Central memory CD8-positive, alpha-beta T cell (primary cell): ENCODE measurements at regions not wholly inside any gene's neighbourhood (a gene's known extent, or its start where the extent isn't known, plus 50 kb on each side); places are given as distances from the start of the nearest gene placed in this dataset.
"Not testable (repeated sequence)": the region's sequence is repeated elsewhere in the genome, so short reads cannot be mapped to it uniquely, and the experiment has no call there.

Experiments
- ATAC-seq: fragments of 150-1000 bp; cut with Tn5 transposase; replicated peaks from 2 replicates; pipeline ENCODE4 v1.10.0; 2022; ENCODE audit warnings: mild to moderate bottlenecking, moderate FRiP score, moderate number of reproducible peaks; ENCODE audit not compliant: poor library complexity, severe bottlenecking; ENCODE audit errors: extremely low read depth
- DNase-seq, 2 donors: peaks; one replicate each; pipeline ENCODE4 v3.0.0; 2021; ENCODE audit warnings: low spot score in 2 of 2
- H3K27ac Mint-ChIP-seq: one replicate; pipeline ENCODE4 v1.8.0; 2022; ENCODE audit warnings: low read depth, mild to moderate bottlenecking, moderate library complexity, mixed read lengths
- H3K27me3 Mint-ChIP-seq: one replicate; pipeline ENCODE4 v1.8.0; 2022; ENCODE audit warnings: mixed read lengths
- H3K36me3 Mint-ChIP-seq: one replicate; pipeline ENCODE4 v1.8.0; 2022; ENCODE audit warnings: mild to moderate bottlenecking, moderate library complexity, mixed read lengths; ENCODE audit not compliant: insufficient read depth
- H3K4me1 Mint-ChIP-seq: one replicate; pipeline ENCODE4 v1.8.0; 2022; ENCODE audit warnings: mixed read lengths
- H3K4me3 Mint-ChIP-seq: one replicate; pipeline ENCODE4 v1.8.0; 2022; ENCODE audit warnings: mild to moderate bottlenecking, moderate library complexity, mixed read lengths
- H3K9me3 Mint-ChIP-seq: one replicate; pipeline ENCODE4 v1.8.0; 2022; ENCODE audit warnings: mixed read lengths

DNA sequence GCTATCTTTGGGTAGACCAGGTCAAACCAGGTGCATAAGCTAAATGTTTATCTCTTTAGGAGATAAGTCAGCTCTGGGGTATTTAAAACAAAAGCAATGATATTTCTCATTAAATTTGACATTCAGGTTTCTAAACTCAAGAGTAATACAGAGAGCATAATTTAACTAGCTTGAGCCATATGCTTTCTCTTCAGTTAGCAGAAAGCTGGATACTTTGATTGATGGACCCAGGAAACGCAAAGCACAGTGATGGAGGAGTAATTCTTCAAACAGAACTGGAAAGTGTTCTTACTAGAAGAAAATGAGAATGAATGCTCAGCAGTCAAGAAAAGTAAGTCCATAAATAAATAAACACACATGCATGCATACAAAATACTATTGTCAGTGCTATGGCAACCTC lies 885.7 kb upstream of the RAG2 start:
- H3K27ac Mint-ChIP-seq = no peak overlapping the region
- ATAC-seq = no peak
- no peaks in the 10 kb centered on the region for H3K27me3 Mint-ChIP-seq
- H3K4me3 Mint-ChIP-seq = no peak overlapping the region
- no peaks in the 10 kb centered on the region for H3K36me3 Mint-ChIP-seq
- peaks cover 11% of the 10 kb centered on the region for H3K9me3 Mint-ChIP-seq
- DNase-seq = no peak
- H3K4me1 Mint-ChIP-seq = no peaks in the 10 kb centered on the region

DNA sequence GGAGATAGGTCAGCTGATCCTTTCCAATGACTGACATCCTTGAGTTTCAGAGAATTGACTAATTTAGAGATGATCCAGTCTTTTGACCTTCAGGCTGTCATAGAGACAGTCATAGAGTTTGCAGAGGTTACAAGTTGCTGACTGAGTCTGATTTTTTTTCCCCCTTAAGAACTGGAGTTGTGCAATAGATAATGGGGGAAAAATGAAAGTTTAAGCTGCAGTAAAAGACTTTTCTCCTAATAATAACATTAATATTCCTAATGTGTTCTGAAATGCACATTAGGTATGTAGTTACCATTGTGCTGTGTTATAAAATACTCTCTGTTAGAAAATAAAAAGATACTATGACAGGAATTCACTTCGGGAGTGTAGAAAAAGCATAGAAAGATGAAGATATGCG lies 876.9 kb upstream of the RAG2 start:
- no peaks in the 10 kb centered on the region for H3K4me1 Mint-ChIP-seq
- H3K4me3 Mint-ChIP-seq = no peak overlapping the region
- no peaks in the 10 kb centered on the region for H3K36me3 Mint-ChIP-seq
- peaks cover 28% of the 10 kb centered on the region for H3K9me3 Mint-ChIP-seq
- no peak for ATAC-seq
- no peak for DNase-seq
- no peak overlapping the region for H3K27ac Mint-ChIP-seq
- no peaks in the 10 kb centered on the region for H3K27me3 Mint-ChIP-seq

DNA sequence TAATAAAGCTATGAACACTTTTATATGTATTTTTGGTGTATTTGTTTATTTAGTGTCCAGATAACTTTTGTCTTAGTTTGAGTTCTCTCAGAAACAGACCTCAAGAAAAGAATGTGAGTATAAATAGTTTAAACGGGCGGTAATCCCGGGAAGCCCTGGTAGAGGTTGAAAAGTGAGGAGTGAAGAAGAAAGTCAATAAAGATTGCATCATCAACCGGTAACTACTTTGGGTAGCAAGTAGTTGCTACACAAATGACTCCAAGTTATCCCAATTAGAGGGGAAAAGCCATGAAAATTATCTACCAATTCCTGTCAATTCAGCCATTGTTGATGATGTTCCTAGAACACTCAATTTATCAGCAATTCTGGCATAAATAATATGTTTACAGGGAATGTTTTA lies 870.3 kb upstream of the RAG2 start:
- H3K4me3 Mint-ChIP-seq = no peak overlapping the region
- no peaks in the 10 kb centered on the region for H3K36me3 Mint-ChIP-seq
- no peak overlapping the region for H3K27ac Mint-ChIP-seq
- no peaks in the 10 kb centered on the region for H3K4me1 Mint-ChIP-seq
- ATAC-seq (no peak), DNase-seq (no peak)
- H3K9me3 Mint-ChIP-seq = peaks cover 24% of the 10 kb centered on the region
- no peaks in the 10 kb centered on the region for H3K27me3 Mint-ChIP-seq

DNA sequence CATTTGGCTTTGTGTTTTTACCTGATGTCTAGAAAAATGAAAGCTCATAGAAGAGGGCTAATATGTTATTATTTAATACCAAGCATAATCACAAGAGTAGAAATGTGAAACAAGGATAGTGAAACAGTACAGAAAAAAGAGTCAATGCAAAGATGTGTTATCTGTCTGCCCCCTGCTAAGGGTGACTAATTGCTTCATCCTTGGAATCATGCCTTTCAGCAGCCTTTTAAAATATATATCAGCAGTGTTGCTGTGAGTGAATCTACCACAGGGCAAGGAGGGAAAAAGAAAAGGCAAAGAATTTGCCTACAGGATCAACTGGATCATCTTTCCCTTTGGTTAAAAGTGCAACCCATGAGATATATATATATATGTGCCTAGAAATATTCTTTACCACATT lies 867.2 kb upstream of the RAG2 start:
- DNase-seq (no peak), ATAC-seq (no peak)
- Mint-ChIP-seq H3K27me3 (no peaks in the 10 kb centered on the region), H3K9me3 (peaks cover 12% of the 10 kb centered on the region), H3K4me3 (no peak overlapping the region), H3K27ac (no peak overlapping the region), H3K36me3 (no peaks in the 10 kb centered on the region), H3K4me1 (no peaks in the 10 kb centered on the region)

DNA sequence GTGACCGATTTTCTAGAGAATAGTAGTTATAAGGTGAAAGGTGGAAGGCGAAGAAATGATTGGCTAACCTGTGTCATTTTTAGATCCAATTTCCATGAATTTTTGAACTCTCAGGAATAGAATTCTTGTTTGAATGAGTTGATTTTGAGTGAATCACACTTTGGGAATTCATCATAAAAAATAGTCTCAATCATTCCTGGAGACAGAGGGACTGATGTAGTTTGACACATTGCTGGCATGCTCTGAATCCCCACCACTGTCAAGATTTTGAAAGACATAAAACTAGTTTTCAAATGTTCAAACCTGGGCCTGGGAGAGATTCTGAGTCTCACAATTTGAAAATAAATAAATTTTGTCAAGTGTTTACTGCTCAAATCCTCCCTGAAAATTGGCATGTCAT lies 861.4 kb upstream of the RAG2 start:
- Mint-ChIP-seq H3K4me3 (no peak overlapping the region), H3K36me3 (no peaks in the 10 kb centered on the region), H3K27ac (no peak overlapping the region), H3K4me1 (no peaks in the 10 kb centered on the region), H3K27me3 (no peaks in the 10 kb centered on the region), H3K9me3 (peaks cover 14% of the 10 kb centered on the region)
- DNase-seq = no peak
- no peak for ATAC-seq

DNA sequence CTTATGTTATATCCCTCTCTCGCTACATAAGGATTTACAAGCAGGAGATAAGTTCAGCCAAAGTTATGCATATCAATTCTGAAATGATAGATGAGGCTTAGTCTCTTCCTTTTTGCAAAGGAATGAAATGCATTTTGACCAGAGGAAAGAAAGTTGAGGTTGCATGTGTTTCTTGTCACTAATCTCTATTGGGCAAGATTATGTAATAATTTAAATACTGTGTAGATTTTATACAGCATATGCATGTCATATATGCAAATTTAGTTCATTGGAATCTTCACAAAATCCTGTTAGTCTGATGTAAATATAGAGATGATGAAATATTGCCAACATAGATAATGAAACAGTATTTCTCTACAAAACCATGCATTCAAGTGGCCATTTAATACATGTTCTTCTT lies 858.7 kb upstream of the RAG2 start:
- no peaks in the 10 kb centered on the region for H3K36me3 Mint-ChIP-seq
- no peak overlapping the region for H3K4me3 Mint-ChIP-seq
- H3K27ac Mint-ChIP-seq = no peak overlapping the region
- DNase-seq = no peak
- H3K27me3 Mint-ChIP-seq = no peaks in the 10 kb centered on the region
- no peaks in the 10 kb centered on the region for H3K4me1 Mint-ChIP-seq
- ATAC-seq = no peak
- peaks cover 20% of the 10 kb centered on the region for H3K9me3 Mint-ChIP-seq

DNA sequence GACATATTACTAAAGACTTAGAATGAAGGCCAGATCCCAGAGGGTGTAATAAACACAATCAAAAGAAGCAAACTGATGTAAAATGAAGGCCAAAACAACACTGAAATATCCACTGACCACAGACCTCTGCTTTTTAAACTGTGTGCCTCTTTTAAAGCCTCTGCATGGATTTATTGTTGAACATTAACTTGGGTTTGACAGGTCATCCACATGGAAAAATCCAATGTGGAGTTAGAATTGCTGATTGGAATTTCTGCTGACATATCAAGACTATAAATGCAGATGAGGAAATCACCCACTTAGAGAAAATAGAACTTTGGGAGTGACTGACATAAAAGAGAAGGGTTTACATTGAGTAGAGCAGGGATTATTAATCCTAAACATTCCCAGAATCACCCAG lies 853.9 kb upstream of the RAG2 start:
- H3K9me3 Mint-ChIP-seq = peaks cover 11% of the 10 kb centered on the region
- no peaks in the 10 kb centered on the region for H3K4me1 Mint-ChIP-seq
- H3K4me3 Mint-ChIP-seq = no peak overlapping the region
- no peak overlapping the region for H3K27ac Mint-ChIP-seq
- DNase-seq = no peak
- H3K36me3 Mint-ChIP-seq = no peaks in the 10 kb centered on the region
- H3K27me3 Mint-ChIP-seq = no peaks in the 10 kb centered on the region
- no peak for ATAC-seq

DNA sequence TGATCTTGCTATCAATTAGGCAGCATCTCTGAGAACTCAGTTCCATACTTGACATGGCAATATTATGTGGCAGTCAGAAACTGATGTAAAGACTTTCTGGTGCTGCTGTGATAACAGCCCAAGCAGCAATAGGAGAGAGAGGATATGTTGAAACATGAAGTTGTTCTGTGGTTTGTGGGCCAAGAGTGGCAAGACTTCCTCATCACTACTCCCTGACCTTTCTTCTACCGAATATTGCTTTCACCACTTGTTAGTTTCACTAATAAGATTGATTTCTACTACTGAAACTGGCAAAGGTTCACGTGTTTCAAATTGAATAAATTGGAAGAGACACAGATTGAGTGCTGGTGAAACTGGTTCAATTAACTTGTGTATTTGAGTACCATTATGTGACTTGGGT lies 852.6 kb upstream of the RAG2 start:
- ATAC-seq (no peak), DNase-seq (no peak)
- H3K4me3 Mint-ChIP-seq = no peak overlapping the region
- no peak overlapping the region for H3K27ac Mint-ChIP-seq
- no peaks in the 10 kb centered on the region for H3K4me1 Mint-ChIP-seq
- no peaks in the 10 kb centered on the region for H3K27me3 Mint-ChIP-seq
- H3K36me3 Mint-ChIP-seq = no peaks in the 10 kb centered on the region
- H3K9me3 Mint-ChIP-seq = peaks cover 11% of the 10 kb centered on the region

DNA sequence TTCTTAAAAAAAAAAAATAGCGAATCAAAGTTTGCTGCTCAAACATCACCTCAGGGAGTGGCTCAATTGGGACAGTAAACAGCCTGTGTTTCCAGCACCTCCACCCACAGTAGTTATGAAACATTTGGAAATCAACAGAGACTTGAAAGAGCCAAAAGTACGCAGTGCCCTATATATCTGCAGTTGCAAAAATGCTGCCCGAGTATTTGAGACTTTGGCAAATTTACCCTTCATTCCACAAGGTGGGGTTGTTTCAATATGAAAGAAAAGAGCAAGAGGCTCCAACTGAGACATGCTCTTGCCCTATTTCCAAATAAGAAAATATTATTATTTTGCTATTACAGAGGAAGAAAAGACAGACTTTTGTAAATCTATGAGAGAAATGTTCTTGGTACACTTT lies 851.1 kb upstream of the RAG2 start:
- DNase-seq (no peak), ATAC-seq (no peak)
- peaks cover 9% of the 10 kb centered on the region for H3K9me3 Mint-ChIP-seq
- no peak overlapping the region for H3K27ac Mint-ChIP-seq
- H3K27me3 Mint-ChIP-seq = no peaks in the 10 kb centered on the region
- H3K4me1 Mint-ChIP-seq = no peaks in the 10 kb centered on the region
- no peaks in the 10 kb centered on the region for H3K36me3 Mint-ChIP-seq
- no peak overlapping the region for H3K4me3 Mint-ChIP-seq

DNA sequence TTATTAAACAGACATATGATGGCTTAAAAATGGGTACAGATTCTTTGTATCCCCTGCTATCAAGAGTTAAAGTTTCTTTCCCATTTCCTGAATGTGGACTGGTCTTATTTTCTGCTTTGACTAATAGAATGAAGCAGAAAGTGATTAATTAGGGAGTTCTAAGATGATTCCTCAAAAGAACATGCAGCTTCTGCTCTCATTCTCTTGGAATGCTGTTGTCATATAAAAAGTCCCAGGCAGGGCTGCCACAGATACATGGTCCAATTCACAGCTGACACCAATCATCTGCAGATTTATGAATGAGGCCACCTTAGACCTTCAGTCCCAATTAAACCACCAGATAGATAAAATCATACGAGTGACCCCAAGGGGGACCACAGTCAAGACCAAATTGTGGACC lies 844.5 kb upstream of the RAG2 start:
- DNase-seq = no peak
- peaks cover 7% of the 10 kb centered on the region for H3K9me3 Mint-ChIP-seq
- H3K36me3 Mint-ChIP-seq = no peaks in the 10 kb centered on the region
- H3K4me3 Mint-ChIP-seq = no peak overlapping the region
- H3K4me1 Mint-ChIP-seq = no peaks in the 10 kb centered on the region
- no peaks in the 10 kb centered on the region for H3K27me3 Mint-ChIP-seq
- ATAC-seq = no peak
- H3K27ac Mint-ChIP-seq = no peak overlapping the region

DNA sequence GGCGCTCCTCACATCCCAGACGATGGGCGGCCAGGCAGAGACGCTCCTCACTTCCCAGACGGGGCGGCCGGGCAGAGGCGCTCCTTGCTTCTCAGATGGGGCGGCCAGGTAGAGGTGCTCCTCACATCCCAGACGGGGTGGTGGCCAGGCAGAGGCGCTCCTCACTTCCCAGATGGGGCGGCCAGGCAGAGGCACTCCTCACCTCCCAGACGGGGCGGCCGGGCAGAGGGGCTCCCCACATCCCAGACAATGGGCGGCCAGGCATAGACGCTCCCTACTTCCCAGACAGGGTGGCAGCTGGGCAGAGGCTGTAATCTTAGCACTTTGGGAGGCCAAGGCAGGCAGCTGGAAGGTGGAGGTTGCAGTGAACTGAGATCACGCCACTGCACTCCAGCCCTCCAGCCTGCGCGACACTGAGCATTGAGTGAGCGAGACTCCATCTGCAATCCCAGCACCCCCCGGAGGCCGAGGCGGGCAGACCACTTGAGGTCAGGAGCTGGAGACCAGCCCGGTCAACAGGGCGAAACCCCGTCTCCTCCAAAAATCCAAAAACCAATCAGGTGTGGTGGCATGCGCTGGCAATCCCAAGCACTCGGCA lies 833.7 kb upstream of the RAG2 start:
- not testable (repeated sequence) for H3K36me3 Mint-ChIP-seq, ATAC-seq, H3K27me3 Mint-ChIP-seq, H3K27ac Mint-ChIP-seq, H3K4me1 Mint-ChIP-seq, DNase-seq, H3K4me3 Mint-ChIP-seq
- H3K9me3 Mint-ChIP-seq = peaks cover 22% of the 10 kb centered on the region

DNA sequence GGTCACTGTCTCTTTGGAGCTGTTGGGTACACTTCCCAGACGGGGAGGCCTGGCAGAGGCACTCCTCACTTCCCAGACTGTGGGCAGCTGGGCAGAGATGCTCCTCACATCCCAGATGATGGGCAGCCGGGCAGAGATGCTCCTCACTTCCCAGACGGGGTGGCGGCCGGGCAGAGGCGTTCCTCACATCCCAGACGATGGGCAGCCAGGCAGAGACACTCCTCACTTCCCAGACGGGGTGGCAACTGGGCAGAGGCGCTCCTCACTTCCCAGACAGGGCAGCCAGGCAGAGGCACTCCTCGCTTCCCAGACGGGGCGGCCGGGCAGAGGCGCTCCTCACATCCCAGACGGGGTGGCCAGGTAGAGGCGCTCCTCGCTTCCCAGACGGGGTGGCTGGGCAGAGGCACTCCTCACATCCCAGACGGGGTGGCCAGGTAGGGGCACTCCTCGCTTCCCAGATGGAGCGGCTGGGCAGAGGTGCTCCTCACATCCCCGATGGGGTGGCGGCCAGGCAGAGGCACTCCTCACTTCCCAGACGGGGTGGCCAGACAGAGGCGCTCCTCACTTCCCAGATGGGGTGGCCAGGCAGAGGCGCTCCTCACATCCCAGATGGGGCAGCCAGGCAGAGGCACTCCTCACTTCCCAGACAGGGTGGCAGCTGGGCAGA lies 833.1 kb upstream of the RAG2 start:
- H3K9me3 Mint-ChIP-seq = peaks cover 25% of the 10 kb centered on the region
- H3K4me3 Mint-ChIP-seq, ATAC-seq, H3K27me3 Mint-ChIP-seq, H3K36me3 Mint-ChIP-seq, DNase-seq, H3K4me1 Mint-ChIP-seq, H3K27ac Mint-ChIP-seq: not testable (repeated sequence)

DNA sequence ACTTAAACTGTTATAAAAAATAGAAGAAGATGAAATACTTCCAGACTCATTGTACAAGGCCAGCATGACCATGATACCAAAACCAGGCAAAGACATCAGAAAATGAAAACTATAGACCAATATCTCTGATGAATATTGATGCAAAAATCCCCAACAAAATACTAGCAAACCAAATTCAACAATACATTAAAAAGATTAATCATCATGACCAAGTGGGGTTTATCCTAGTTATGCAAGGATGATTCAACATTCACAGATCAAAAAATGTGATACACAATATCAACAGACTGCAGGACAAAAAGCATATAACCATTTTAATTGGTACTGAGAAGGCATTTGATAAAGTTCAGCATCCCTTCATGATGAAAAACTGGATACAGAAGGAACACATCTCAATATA lies 824.5 kb upstream of the RAG2 start:
- Mint-ChIP-seq H3K36me3 (no peaks in the 10 kb centered on the region), H3K4me1 (no peaks in the 10 kb centered on the region), H3K27me3 (no peaks in the 10 kb centered on the region), H3K27ac (no peak overlapping the region), H3K4me3 (no peak overlapping the region), H3K9me3 (peaks cover 20% of the 10 kb centered on the region)
- ATAC-seq (no peak), DNase-seq (no peak)
